CD14-positive monocyte (primary cell): ENCODE measurements at regions not wholly inside any gene's neighbourhood (a gene's known extent, or its start where the extent isn't known, plus 50 kb on each side); places are given as distances from the start of the nearest gene placed in this dataset.

Experiments
- DNase-seq, 3 donors: peaks; one replicate each; pipeline ENCODE4 v3.0.0-alpha.2; 2011 to 2022
- H2AFZ ChIP-seq: 2 replicates; pipeline ENCODE4 v1.6.0; 2012; ENCODE audit warnings: mild to moderate bottlenecking, low read depth, low read length, inconsistent platforms; ENCODE audit not compliant: insufficient read depth, poor library complexity, severe bottlenecking
- H3K27ac ChIP-seq, 2 donors: 1 replicate in 1 of 2; 2 replicates in 1 of 2; pipeline ENCODE4 v1.5.1; 2012 to 2013; ENCODE audit warnings: low read length in 2 of 2, control low read depth in 1 of 2, inconsistent platforms in 1 of 2, low read depth in 1 of 2, mild to moderate bottlenecking in 1 of 2
- H3K27me3 ChIP-seq, 2 donors: one replicate each; pipeline versions ENCODE4 v1.6.0 to v1.6.1; 2011 to 2013; ENCODE audit warnings: low read length in 2 of 2; ENCODE audit not compliant: control insufficient read depth in 2 of 2, insufficient read depth in 2 of 2
- H3K36me3 ChIP-seq, 2 donors: replicated peaks in 1 of 2; 1 replicate in 1 of 2; 2 replicates in 1 of 2; pipeline versions ENCODE4 v1.5.1 to v1.6.1; 2012 to 2013; ENCODE audit warnings: low read length in 2 of 2, control low read depth in 1 of 2, inconsistent platforms in 1 of 2, mild to moderate bottlenecking in 1 of 2; ENCODE audit not compliant: insufficient read depth in 2 of 2, control insufficient read depth in 1 of 2
- H3K4me1 ChIP-seq, 2 donors: 1 replicate in 1 of 2; 2 replicates in 1 of 2; pipeline versions ENCODE4 v1.5.1 to v1.6.1; 2012 to 2013; ENCODE audit warnings: low read length in 2 of 2, control low read depth in 1 of 2, inconsistent platforms in 1 of 2, mild to moderate bottlenecking in 1 of 2, moderate library complexity in 1 of 2; ENCODE audit not compliant: insufficient read depth in 2 of 2, control insufficient read depth in 1 of 2
- H3K4me2 ChIP-seq: replicated peaks from 2 replicates; pipeline ENCODE3; 2012; ENCODE audit warnings: low read length, moderate library complexity, mild to moderate bottlenecking; ENCODE audit not compliant: poor library complexity, severe bottlenecking; ENCODE audit errors: extremely low read depth
- H3K4me3 ChIP-seq, 3 experiments: fragments of 200-600 bp in 1 of 3; sonication (generic) in 1 of 3; replicated peaks in 1 of 3; 1 replicate in 2 of 3; 2 replicates in 1 of 3; pipeline ENCODE4 v1.5.1; 2011 to 2013; ENCODE audit warnings: low read length in 3 of 3, mild to moderate bottlenecking in 3 of 3, control low read depth in 2 of 3, low read depth in 2 of 3, inconsistent platforms in 1 of 3, moderate library complexity in 1 of 3
- H3K79me2 ChIP-seq: 2 replicates; pipeline ENCODE4 v1.6.0; 2012; ENCODE audit warnings: mild to moderate bottlenecking, control low read depth, inconsistent platforms, low read length, moderate library complexity; ENCODE audit not compliant: insufficient read depth
- H3K9ac ChIP-seq: 2 replicates; pipeline ENCODE4 v1.6.0; 2017; ENCODE audit warnings: low read length, mild to moderate bottlenecking; ENCODE audit not compliant: insufficient read depth, poor library complexity, severe bottlenecking
- H3K9me3 ChIP-seq, 2 donors: replicated peaks in 1 of 2; 1 replicate in 1 of 2; 2 replicates in 1 of 2; pipeline versions ENCODE4 v1.5.1 to v1.6.1; 2012 to 2013; ENCODE audit warnings: low read length in 2 of 2, control low read depth in 1 of 2; ENCODE audit not compliant: control insufficient read depth in 1 of 2, insufficient read depth in 1 of 2
- H4K20me1 ChIP-seq: 2 replicates; pipeline ENCODE4 v1.6.0; 2012; ENCODE audit warnings: mild to moderate bottlenecking, low read length, control low read depth, moderate library complexity; ENCODE audit not compliant: insufficient read depth
- H3K27ac Mint-ChIP-seq, 7 donors: one replicate each; pipeline ENCODE4 v1.8.0; 2020; ENCODE audit warnings: mild to moderate bottlenecking in 7 of 7, mixed read lengths in 7 of 7, moderate library complexity in 6 of 7, inconsistent platforms in 2 of 7
- H3K27me3 Mint-ChIP-seq, 3 donors: one replicate each; pipeline ENCODE4 v1.8.0; 2021 to 2022; ENCODE audit warnings: low read depth in 3 of 3, mild to moderate bottlenecking in 3 of 3, mixed read lengths in 3 of 3, moderate library complexity in 3 of 3, inconsistent platforms in 1 of 3
- H3K36me3 Mint-ChIP-seq, 2 donors: one replicate each; pipeline ENCODE4 v1.8.0; 2020; ENCODE audit warnings: mixed read lengths in 2 of 2, inconsistent platforms in 1 of 2, mild to moderate bottlenecking in 1 of 2
- H3K4me1 Mint-ChIP-seq: one replicate; pipeline ENCODE4 v1.8.0; 2020; ENCODE audit warnings: mild to moderate bottlenecking, mixed read lengths
- H3K4me3 Mint-ChIP-seq, 2 donors: one replicate each; pipeline ENCODE4 v1.8.0; 2020; ENCODE audit warnings: mild to moderate bottlenecking in 2 of 2, mixed read lengths in 2 of 2, moderate library complexity in 1 of 2
- H3K9me3 Mint-ChIP-seq, 7 donors: one replicate each; pipeline ENCODE4 v1.8.0; 2020 to 2022; ENCODE audit warnings: mixed read lengths in 7 of 7, mild to moderate bottlenecking in 6 of 7, moderate library complexity in 6 of 7, inconsistent platforms in 2 of 7
- CTCF ChIP-seq: fragments of 200-600 bp; IDR thresholded peaks from one replicate; pipeline ENCODE4 v1.8.0; 2022; ENCODE audit warnings: antibody characterized with exemption, mild to moderate bottlenecking
- WGBS: methylation state at CpG from one replicate; pipeline ENCODE4 v1.1.5; 2013; ENCODE audit warnings: missing lambda C conversion rate; ENCODE audit not compliant: insufficient coverage; 5-methylcytosine and 5-hydroxymethylcytosine counted together
- intact Hi-C, 2 donors: fragments of 100-400 bp; cut with micrococcal nuclease; formaldehyde crosslinking; loops; one replicate each; pipeline versions ENCODE4 v1.15.0 to v1.15.1; 2023

DNA sequence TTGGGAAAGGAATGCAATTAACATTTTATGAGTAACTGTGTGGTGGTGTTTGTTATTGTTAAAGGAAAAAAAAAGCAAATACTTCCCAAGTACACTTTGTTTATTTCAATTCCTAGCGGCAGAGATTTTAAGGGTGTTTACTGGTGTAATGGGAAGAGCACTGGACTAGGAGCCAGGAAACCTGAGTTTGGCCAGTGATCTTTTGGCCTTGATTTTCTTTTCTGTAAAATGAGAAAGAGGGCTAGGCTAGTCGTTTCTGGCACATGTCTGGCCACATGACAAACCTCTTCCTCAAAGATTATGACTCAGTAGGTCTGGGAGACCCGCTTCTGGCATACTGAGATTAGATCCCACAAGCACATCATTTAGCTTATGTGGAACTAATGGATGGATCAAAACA lies 428.1 kb upstream of the NOX3 start:
- peaks cover 5% of the 10 kb centered on the region for H3K4me1 Mint-ChIP-seq
- Histone ChIP-seq H3K79me2 (no peaks in the 10 kb centered on the region), H3K9ac (no peak overlapping the region), H3K36me3 (no peaks in the 10 kb centered on the region), H3K4me3 (no peak overlapping the region), H3K27ac (no peak overlapping the region), H3K4me1 (no peaks in the 10 kb centered on the region), H2AFZ (no peak overlapping the region), H3K27me3 (no peaks in the 10 kb centered on the region), H4K20me1 (no peaks in the 10 kb centered on the region), H3K9me3 (peaks cover 0 to 3% of the 10 kb centered on the region in 2 donors), H3K4me2 (no peak overlapping the region)
- WGBS: no CpG with 5 or more reads among the region's 3 CpGs
- H3K9me3 Mint-ChIP-seq: peaks cover 0 to 16% (median 2%) of the 10 kb centered on the region in 7 donors
- H3K27me3 Mint-ChIP-seq: no peaks in the 10 kb centered on the region
- intact Hi-C loops: no loop called here
- no peak overlapping the region for H3K4me3 Mint-ChIP-seq
- no peak for TF ChIP-seq CTCF
- H3K36me3 Mint-ChIP-seq: no peaks in the 10 kb centered on the region
- DNase-seq: no peak
- no peak overlapping the region for H3K27ac Mint-ChIP-seq

DNA sequence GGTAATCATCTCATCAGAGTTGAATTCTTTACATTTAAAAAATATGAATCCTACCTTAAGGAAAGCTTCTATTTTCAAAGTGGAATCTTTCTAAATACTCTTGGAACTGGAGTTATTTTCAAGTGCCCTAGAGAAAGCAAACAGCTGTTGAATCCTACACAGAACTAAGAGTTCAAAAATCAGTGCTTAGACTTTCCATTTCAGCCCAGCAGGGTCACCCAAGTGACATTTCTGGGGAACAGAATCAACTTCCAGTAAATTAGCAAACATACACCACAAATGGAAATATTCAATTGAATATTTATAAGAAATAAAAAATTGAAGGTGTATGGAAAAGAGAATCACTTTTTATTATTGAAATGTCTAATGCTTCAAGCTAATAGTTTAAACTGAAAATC lies 427.7 kb upstream of the NOX3 start:
- intact Hi-C loops: no loop called here
- Mint-ChIP-seq H3K4me3 (no peak overlapping the region), H3K4me1 (peaks cover 5% of the 10 kb centered on the region), H3K27me3 (no peaks in the 10 kb centered on the region), H3K9me3 (peaks cover 0 to 19% (median 6%) of the 10 kb centered on the region in 7 donors), H3K27ac (no peak overlapping the region), H3K36me3 (no peaks in the 10 kb centered on the region)
- Histone ChIP-seq H3K4me3 (no peak overlapping the region), H2AFZ (no peak overlapping the region), H3K9ac (no peak overlapping the region), H3K27ac (no peak overlapping the region), H3K9me3 (peaks cover 0 to 7% of the 10 kb centered on the region in 2 donors), H3K4me2 (no peak overlapping the region), H3K27me3 (no peaks in the 10 kb centered on the region), H3K36me3 (no peaks in the 10 kb centered on the region), H3K79me2 (no peaks in the 10 kb centered on the region), H3K4me1 (no peaks in the 10 kb centered on the region), H4K20me1 (no peaks in the 10 kb centered on the region)
- DNase-seq: no peak
- TF ChIP-seq CTCF: no peak
